ENCODE measurements at regions not wholly inside any gene's neighbourhood (a gene's known extent, or its start where the extent isn't known, plus 50 kb on each side); places are given as distances from the start of the nearest gene placed in this dataset.
"Not testable (repeated sequence)": the region's sequence is repeated elsewhere in the genome, so short reads cannot be mapped to it uniquely, and the experiment has no call there.

DNA sequence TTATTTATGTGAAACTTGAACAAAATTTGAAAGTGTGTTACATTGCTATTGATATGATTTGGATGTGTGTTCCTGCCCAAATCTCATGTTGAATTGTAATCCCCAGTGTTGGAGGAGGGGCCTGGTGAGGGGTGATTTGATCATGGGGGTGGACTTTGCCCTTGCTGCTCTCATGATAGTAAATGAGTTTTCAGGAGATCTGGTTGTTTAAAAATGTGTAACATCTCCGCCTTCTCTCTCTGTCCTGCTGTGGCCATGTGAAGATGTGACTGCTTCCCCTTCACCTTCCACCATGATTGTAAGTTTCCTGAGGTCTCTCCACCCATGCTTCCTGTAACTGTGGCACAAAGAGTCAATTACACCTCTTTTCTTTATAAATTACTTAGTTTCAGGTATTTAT lies 1731.0 kb downstream of the SLITRK5 start:
- DNase-seq = no peak

DNA sequence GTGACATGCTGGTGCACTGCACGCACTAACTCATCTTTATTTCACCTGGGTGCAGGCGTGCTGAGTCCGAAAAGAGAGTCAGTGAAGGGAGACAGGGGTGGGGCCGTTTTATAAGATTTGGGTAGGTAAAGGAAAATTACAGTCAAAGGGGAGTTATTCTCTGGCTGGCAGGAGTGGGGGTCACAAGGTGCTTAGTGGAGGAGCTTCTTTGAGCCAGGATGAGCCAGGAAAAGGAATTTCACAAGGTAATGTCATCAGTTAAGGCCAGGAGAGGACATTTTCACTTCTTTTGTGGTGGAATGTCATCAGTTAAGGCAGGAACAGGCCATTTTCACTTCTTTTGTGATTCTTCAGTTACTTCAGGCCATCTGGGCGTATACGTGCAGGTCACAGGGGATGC lies 1734.9 kb downstream of the SLITRK5 start:
- DNase-seq = not testable (repeated sequence)

DNA sequence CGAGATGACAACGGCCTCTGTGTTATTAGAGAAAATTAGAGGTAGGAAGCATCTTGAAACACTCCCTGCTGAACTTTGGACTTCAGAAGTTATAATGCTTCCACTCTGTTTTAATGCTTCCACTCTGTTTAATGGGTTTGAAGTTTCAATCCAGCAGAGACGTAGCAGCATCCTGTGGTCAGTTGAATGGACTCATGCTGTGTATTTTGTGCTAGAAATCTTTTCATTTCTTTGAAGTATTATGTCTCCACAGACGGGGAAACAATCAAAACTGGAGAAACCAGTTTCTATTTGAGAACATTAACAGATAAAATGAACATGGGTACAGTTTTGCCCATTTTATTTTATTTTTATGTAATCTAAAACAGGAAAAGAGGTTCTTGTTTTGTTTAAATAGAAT lies 1736.2 kb downstream of the SLITRK5 start:
- no peak for DNase-seq

DNA sequence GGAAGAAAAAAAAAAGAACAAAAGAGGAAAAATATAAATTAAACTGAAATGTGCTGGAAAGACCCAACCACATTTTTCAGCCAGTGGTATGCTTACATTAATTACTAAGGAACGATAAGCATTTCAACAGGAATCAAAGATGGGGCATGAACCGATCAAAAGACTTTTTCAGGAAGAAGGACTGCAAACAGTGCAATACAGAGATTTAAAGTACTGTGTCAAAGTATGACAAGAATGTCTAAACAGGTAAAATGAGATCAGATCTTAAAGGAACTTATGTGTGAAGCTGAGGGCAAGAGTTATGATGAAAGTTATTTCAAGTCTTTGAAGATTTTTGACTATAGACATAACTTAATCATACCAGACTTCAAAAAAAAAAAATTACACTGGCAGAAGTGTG lies 1761.8 kb downstream of the SLITRK5 start:
- DNase-seq = no peak

DNA sequence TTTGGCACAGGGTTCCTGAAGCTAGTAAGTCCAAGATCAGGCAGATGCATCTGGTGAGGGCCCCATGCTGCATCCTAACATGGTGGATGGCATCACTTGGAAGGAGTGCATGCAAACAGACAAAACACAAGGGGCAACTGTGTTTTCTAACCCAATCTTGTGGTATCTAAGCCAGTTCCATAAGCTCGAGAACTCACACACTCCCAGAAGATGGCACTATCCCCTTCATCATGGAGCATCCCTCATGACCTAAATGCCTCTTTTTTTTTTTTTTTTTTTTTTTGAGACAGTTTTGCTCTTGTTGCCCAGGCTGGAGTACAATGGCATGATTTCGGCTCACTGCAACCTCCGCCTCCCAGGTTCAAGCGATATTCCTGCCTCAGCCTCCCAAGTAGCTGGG lies 1763.5 kb downstream of the SLITRK5 start:
- DNase-seq = not testable (repeated sequence)

DNA sequence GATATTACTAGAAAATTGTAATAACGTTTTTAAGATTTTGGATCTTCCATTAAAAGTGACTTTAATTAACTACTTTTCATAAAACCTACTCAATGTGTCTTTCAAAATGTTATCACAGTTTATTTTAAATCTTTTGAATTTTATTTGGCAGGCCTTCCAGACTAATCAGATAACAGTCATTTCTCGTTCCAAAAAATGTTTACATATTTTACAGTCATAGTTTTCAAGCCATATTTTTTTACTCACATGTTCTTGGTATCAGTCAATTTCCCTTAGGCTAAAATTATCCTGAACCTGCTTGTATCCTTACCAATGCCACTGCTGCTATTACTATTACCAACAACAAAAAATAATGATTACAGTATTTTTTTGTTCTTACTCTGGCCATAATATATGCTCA lies 1783.5 kb downstream of the SLITRK5 start:
- DNase-seq = no peak

DNA sequence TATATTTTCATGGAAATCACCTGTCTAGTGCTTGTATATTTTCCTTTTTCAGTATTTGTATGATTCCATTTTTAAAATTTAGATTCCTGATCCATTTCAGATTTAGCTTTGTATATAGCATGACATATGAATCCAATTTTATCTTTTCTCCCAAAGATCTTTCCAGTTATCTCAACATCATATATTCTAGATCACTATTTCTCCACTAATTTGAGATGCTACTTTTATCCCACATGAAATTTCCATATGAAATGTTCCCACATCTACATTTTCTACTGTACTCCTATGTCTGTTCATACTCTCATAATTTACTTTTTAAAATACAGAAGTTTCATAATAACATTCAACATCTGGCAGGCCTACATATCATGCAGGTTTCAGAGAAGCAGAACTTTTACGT lies 1784.1 kb downstream of the SLITRK5 start:
- DNase-seq = no peak

DNA sequence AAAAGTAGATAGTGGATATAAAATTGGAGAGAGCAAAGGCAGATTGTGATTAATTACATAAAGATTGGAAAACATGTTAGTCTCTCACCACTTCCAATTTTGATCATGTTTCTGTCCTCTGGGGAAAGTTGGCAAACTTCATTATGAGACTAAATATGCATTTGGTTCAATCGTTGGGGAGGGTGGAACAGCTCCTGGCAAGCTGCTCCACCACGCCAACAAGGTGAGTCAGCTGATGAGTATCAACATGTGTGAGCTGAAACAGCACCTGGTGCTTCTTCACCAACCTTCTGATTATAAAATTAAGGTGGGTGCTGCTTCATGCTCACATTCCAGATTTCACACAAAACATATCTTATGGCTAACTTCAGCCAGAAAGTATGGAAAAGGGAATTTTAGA lies 1784.6 kb downstream of the SLITRK5 start:
- no peak for DNase-seq

DNA sequence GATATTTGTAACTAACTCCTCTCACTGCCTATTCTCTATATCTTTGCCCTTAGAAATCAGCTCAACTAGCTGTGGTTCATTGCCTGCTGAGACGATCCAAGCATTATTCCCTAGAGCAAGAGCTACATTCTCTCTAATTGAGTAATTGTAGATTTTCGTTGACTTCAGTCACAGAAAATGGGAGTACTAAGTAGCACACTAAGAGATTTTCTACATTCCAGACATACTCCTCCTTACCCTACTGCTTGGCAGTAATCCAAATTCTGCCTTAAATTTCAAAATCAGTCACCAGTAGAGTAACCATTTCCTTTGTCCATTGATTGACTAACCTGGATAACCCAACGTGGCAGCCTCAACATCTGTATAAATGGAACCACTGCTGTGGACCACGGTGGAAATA lies 1786.8 kb downstream of the SLITRK5 start:
- no peak for DNase-seq

DNA sequence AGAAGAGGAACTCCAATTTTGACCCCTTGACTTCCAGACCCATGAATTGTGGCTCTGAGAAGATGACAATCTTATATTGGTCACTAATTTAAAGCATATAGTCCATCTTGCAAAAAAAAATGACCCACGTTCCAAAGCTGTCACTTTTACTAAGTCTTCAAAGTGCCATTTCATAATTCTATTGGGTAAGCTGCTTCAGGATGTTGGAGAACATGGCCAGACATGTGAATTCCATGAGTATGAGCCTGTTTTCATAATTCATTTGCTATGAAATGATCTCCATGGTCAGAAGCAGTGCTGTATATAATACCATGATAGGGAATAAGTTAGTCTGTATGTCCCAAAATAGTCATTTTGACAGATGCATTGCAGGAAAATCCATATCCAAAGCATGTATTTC lies 1787.3 kb downstream of the SLITRK5 start:
- no peak for DNase-seq

DNA sequence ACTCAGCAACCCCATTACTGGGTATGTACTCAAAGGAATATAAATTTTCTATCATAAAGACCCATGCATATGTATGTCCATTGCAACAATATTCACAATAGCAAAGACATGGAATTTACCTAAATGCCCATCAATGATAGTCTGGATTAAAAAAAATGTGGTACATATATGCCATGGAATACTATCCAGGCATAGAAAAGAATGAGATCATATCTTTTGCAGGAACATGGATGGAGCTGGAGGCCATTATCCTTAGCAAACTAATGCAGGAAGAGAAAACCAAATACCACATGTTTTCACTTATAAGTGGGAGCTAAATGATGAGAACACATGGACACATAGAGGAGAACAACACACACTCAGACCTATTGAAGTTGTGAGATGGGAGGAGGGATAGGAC lies 1789.7 kb downstream of the SLITRK5 start:
- not testable (repeated sequence) for DNase-seq

DNA sequence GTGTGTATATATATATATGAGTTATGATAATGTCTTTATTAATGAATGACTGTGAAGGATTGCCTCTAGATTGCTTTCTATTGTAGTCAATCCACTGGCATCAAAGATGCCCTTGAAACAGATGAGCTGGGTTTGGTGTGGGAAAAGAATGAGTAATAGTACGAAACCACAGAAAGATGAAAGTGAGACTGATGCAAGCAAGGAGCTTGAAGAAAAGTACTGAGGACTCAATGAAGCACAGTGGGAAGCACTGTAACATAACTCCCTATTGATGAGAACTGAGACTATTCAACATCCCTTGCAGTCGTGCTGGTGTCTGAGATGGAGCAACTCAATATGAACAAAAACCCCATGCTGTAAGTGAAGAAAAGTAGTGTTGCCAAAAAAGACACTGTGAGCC lies 1794.2 kb downstream of the SLITRK5 start:
- no peak for DNase-seq

DNA sequence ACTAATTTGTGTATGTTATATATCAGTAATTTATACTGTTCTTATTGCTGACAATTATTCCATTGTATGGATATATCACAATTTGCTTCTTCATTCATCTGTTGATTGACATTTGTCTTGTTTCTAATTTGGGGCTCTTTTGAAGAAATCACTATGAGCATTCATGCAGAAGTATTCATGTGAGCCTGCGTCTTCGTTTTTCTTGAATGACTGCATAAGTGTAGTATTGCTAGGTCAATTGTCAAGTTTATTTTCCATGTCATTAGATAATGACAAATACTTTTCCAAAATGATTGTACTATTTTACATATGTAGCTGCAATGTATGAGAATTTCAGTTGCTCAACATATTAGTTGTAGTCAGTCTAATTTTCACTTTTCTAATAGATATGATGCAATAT lies 1796.9 kb downstream of the SLITRK5 start:
- no peak for DNase-seq

DNA sequence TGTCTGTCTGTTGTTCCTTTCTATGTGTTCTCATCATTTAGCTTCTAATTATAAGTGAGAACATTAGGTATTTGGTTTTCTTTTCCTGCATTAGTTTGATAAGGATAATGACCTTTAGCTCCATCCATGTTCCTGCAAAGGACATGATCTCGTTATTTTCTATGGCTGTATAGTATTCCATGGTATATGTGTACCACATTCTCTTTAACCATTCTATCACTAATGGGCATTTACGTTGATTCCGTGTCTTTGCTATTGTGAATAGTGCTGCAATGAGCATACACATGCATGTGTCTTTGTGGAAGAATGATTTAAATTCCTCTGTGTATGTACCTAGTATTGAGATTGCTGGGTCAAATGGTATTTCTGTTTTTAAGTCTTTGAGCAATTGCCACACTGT lies 1799.7 kb downstream of the SLITRK5 start:
- DNase-seq = no peak

DNA sequence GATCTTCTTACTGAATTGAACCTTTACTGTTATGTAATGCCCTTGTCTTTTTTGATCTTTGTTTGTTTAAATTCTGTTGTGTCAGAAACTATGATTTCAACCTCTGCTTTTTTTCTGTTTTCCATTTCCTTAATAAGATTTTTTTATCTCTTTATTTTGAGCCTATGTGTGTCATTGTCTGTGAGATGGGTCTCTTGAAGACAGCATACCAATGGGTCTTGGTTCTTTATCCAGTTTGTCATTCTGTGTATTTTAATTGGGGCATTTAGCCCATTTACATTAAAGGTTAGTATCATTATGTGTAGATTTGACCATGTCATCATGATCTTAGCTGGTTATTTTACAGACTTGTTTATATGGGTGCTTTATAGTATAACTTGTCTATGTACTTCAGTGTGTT lies 1803.3 kb downstream of the SLITRK5 start:
- DNase-seq = no peak

DNA sequence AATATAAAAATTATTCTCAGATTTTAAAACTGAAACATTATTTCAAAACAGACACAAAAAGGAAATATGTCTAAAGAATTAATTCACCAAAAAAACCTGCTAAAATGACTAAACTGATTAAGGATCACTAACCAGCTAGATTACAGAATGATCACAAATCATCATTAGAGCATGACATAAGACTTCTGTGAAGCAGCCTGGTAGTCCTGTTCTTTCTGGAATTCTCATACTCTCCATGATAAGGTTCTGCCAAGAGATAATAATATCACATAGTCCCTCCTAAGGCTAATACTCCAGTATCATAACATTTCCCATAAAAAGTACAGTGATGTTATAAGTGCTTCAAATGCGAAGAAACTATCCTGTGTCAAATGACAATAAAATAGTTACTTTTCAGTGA lies 1814.9 kb downstream of the SLITRK5 start:
- no peak for DNase-seq

DNA sequence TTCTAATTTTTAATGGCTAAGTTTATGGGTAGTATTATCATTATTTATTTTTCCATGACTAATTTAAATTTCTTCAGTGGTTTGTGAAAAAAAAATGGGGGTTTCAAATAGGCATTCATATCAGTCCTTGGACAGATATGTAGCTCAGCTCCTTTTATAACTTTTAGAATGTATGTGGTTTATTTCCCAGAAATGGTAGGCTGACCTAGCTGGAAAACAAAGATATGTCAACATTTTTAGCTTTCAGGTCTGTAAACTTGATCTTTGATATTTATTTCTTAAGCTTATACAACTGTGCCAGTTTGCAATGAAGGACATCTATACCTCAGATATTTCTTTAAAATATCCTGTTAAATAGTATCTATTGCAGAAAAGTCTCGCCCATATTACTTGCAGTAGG lies 1815.5 kb downstream of the SLITRK5 start:
- no peak for DNase-seq

DNA sequence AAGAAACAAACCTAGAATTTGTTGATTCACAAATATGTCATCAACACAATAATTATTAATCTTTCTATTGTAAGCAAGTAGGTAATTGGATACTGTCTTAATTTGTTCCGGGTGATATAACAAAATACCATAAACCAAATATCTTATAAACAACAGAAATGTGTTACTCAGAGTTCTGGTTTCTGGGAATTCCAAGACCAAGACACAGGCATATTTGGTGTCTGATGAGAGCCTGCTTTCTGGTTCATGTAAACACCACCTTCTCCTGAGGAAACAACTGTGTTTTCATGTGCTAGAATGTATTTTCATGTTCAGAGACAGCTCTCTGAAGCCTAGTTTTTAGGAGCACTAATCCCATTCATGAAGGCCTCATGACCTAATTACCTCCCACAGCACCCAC lies 1819.5 kb downstream of the SLITRK5 start:
- no peak for DNase-seq

DNA sequence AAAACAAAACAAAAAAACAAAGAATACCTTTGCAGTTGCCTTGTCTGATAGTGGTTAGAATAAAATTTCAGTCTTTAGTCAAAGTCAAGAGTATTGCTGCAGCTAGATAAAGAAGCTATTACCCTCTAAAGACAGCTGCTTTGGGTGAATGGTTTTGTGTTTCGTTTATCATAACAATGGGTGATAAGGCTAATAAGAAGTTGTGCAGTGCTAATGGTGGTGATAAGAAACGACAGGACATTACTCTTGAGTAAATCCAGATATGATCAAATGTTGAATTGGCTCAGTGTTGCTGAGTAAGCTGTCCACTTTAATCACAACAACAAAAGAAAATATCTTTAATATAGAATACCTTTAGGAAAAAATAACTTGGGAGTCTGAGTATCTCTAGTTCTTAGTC lies 1825.3 kb downstream of the SLITRK5 start:
- no peak for DNase-seq

DNA sequence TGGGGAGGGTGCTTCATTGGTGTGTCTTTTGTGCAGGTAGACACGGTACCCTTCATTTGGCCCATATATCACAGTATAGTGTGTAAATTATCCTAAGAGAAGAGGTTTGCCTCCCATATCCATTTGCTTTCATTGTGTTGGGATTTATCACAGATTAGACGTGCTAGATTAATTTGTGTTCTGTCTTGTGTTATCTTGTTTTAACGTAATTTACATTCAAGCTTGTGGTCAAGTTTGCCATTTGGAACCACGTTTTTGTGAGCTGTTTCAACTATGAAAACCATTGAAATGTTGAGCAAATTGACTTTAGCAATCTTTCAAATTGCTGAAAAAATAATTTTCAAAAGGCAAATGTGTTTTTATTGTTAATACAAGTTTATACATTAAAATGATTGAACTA lies 1826.5 kb downstream of the SLITRK5 start:
- no peak for DNase-seq

DNA sequence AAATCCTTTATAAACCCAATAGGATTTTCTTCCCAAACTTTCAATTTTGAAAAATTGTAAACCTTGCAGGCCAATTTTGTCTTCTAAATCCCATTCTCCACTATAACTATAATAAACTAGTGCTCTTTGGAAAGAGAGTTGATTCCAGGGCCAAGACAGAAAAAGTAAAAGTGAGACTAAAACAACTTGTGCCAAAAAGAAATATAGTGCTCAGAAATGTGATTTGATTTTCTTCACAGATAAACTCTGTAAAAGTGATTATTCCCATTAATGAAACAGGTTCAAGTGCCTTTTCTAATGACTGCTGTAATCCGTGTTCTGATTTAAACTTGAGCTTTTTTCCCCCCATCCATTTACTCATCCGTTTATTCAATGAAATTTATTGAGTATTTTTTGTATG lies 1831.1 kb downstream of the SLITRK5 start:
- no peak for DNase-seq

DNA sequence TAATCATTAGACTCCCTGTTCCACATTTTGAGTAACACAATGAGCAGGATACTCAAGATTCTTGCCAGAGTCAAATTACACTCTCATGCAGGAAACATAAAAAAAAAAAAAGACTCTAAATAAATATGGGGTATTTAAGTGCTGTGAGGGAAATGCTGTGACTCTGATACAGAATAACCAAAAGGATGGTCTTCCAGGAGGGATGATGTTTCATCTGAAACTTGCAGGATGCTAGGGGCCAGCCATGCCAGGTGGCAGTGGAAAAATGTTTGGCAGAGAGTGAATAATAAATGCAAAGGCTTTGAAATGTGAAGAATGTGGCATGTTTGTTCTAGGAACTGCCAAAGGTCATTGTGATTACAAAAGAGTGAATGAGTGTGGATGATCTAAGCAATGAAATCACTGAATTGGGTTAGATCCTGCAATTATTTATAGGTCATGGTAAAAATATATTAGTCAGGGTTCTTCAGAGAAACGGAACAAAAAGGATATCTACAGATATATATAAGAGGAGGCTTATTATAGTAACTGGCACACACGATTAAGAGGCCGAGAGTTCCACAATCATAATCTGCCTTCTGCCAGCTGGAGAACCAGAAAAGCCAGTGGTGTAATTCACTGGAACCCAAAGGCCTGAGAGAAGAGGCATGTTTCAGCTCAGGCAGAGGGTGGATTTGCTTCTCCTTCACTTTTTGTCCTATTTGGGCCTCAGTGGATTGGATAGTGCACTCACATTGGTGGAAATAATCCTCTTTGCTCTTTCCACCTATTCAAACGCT lies 1832.8 kb upstream of the MIR17HG start:
- no peak for DNase-seq

DNA sequence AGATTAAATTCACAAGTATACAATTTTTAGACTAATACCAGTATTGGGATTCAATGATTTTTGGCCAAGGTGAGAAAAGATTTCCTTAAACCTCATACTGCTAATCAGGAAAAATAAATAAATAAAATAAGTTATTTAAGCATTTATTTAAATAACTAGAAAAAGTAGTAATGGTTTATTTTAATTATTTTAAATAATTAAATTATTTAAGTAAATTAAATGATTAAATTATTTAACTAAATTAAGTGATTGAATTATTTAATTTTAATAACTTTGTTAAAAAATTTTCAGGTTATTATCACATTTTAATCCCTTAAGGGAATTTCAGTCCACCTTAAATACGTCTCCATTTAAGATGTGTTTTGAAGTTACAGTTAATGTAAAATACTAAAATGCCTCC lies 1831.5 kb upstream of the MIR17HG start:
- DNase-seq = no peak

DNA sequence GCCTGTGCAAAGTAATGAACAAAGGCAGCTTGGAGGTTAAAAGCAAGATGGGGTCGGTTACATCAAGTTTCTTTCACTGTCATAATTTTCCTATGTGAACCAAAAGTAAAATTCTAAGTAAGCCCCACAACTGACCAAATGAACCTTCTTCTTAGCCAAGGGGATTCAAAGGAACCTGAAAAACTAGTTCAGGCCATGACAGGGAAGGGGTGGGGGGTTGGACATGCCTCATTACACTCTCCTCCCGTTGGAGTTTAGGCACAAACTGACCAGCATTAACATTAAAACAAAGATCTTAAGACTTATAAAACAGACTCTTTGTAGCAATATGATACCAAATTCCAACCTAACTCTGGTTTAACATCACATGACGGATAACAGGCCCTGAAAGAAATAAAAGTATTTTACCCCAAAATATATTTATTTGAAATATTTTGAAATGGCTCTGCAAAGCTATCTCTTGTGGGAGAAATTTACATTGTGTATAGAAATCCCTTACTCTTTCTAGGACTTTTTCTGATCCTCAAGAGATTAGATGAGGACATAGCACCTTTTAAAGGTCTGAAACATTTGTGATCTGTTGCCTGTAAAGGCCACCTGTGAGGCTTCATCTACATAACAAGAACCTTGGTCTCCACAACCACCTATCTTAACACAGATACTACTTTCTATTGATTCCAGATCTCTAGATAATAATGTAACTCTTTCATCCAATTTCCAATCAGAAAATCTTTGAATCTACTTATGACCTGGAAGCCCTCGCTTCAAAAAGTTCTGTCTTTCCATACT lies 1829.0 kb upstream of the MIR17HG start:
- no peak for DNase-seq

DNA sequence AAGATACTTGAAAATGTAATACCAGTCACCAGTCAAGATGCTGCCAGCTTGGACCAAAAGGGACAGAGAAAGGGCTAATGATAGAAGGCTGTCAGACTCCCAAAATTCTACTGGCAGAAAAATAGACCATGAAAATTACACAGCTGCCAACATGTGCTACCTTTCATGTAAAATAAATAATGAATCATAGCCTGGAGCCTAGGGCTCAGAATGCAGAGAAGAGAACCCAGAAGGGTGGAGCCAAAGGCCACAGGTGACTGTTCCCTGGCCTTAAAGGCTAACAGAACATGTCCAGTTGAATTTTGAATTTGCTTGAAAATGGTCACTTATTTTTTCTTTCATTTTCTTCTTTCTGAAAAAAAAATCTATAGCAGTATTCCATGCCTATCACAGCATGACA lies 1827.0 kb upstream of the MIR17HG start:
- no peak for DNase-seq
